ENCODE measurements at regions not wholly inside any gene's neighbourhood (a gene's known extent, or its start where the extent isn't known, plus 50 kb on each side); places are given as distances from the start of the nearest gene placed in this dataset.

DNA sequence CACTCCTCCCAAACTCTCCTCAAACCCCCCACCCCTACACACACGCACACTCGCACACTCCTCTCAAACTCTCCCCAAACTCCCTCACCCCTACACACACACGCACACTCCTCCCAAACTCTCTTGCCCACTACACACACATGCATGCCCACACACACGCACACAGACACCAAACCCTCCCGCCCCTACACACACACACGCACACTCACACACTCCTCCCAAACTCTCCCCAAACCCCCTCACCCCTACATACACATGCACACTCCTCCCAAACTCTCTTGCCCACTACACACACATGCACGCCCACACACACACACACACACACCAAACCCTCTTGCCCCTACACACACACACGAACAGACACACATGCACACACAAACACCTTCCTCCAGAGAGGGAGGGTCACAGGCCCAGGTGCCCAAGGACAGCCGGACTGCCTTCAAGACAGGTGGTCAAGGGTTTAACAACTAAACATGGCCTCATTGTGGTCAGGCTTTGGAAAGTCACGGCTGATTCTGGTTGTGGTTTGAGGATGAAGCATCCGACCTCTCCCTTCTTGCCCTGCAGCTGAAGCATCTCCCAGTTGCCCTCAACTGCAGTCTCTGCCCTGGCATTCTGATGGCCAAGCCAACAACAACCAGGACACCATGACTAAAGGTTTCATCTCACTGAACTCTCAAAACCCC is 72.3 kb upstream of the SNTG2 start:
- no peak overlapping the region for H3K27ac ChIP-seq (ENCODE audit: insufficient read depth, low read length)
- H3K4me1 ChIP-seq (ENCODE audit: control insufficient read depth, extremely low read depth, insufficient read depth, low read length), result no peaks in the 10 kb centered on the region
- H3K36me3 ChIP-seq (ENCODE audit: control insufficient read depth, insufficient read depth, low read length), result no peaks in the 10 kb centered on the region
- H3K9me3 ChIP-seq (ENCODE audit: control insufficient read depth, insufficient read depth, low read depth, low read length), result no peaks in the 10 kb centered on the region
- no peaks in the 10 kb centered on the region for H3K79me2 ChIP-seq (ENCODE audit: control insufficient read depth, insufficient read depth, low read length)
- DNase-seq (ENCODE audit: low read depth in 2 of 2), result no peak
- no peak overlapping the region for H2AFZ ChIP-seq (ENCODE audit: low read length)
- no peak overlapping the region for H3K9ac ChIP-seq (ENCODE audit: insufficient read depth, low read length)
- TF ChIP-seq, protein P1, sequence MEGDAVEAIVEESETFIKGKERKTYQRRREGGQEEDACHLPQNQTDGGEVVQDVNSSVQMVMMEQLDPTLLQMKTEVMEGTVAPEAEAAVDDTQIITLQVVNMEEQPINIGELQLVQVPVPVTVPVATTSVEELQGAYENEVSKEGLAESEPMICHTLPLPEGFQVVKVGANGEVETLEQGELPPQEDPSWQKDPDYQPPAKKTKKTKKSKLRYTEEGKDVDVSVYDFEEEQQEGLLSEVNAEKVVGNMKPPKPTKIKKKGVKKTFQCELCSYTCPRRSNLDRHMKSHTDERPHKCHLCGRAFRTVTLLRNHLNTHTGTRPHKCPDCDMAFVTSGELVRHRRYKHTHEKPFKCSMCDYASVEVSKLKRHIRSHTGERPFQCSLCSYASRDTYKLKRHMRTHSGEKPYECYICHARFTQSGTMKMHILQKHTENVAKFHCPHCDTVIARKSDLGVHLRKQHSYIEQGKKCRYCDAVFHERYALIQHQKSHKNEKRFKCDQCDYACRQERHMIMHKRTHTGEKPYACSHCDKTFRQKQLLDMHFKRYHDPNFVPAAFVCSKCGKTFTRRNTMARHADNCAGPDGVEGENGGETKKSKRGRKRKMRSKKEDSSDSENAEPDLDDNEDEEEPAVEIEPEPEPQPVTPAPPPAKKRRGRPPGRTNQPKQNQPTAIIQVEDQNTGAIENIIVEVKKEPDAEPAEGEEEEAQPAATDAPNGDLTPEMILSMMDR (conservative IDR thresholded peaks at IDR 0.05 in 1 of 2, IDR thresholded peaks at IDR 0.05 in 1 of 2; ENCODE audit: low read depth in 1 of 2, low read length in 2 of 2), result no peak
- no peak for TF ChIP-seq EZH2 (IDR thresholded peaks at IDR 0.05; ENCODE audit: low read length, missing control alignments)
- no peaks in the 10 kb centered on the region for H3K27me3 ChIP-seq (ENCODE audit: control insufficient read depth, insufficient read depth, low read length)
- H3K4me2 ChIP-seq (ENCODE audit: extremely low read depth, insufficient read depth, low read length), result no peak overlapping the region
- no peak overlapping the region for H3K4me3 ChIP-seq (replicated peaks in 1 of 4; ENCODE audit: control extremely low read depth in 1 of 4, insufficient read depth in 1 of 4, low read depth in 3 of 4, low read length in 4 of 4)
- H4K20me1 ChIP-seq (ENCODE audit: control insufficient read depth, extremely low read depth, insufficient read depth, low read length), result no peaks in the 10 kb centered on the region

DNA sequence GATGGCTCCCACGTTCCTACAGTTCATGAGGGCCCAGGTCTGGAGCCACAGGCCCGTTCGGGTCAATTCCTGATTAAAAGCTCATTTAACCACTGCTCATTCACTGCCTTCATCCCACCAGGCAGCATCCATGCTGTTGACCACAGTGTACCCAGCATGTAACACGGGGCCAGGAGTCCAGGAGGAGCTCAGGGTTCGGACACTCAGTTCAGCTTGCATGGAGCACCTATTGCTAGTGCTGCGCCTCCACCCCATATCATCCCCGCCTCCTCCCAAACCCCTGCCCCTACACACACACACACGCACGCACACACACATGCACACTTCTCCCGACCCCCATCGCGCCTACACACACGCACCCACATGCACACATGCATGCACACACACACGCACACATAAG is 72.9 kb upstream of the SNTG2 start:
- no peak overlapping the region for H3K9ac ChIP-seq (ENCODE audit: insufficient read depth, low read length)
- no peaks in the 10 kb centered on the region for H3K9me3 ChIP-seq (ENCODE audit: control insufficient read depth, insufficient read depth, low read depth, low read length)
- no peak overlapping the region for H3K4me3 ChIP-seq (replicated peaks in 1 of 4; ENCODE audit: control extremely low read depth in 1 of 4, insufficient read depth in 1 of 4, low read depth in 3 of 4, low read length in 4 of 4)
- no peak overlapping the region for H2AFZ ChIP-seq (ENCODE audit: low read length)
- H3K27me3 ChIP-seq (ENCODE audit: control insufficient read depth, insufficient read depth, low read length), result no peaks in the 10 kb centered on the region
- no peaks in the 10 kb centered on the region for H3K4me1 ChIP-seq (ENCODE audit: control insufficient read depth, extremely low read depth, insufficient read depth, low read length)
- no peaks in the 10 kb centered on the region for H3K36me3 ChIP-seq (ENCODE audit: control insufficient read depth, insufficient read depth, low read length)
- H3K4me2 ChIP-seq (ENCODE audit: extremely low read depth, insufficient read depth, low read length), result no peak overlapping the region
- no peak for TF ChIP-seq EZH2 (IDR thresholded peaks at IDR 0.05; ENCODE audit: low read length, missing control alignments)
- TF ChIP-seq, protein P1 (conservative IDR thresholded peaks at IDR 0.05 in 1 of 2, IDR thresholded peaks at IDR 0.05 in 1 of 2; ENCODE audit: low read depth in 1 of 2, low read length in 2 of 2), result no peak
- no peaks in the 10 kb centered on the region for H4K20me1 ChIP-seq (ENCODE audit: control insufficient read depth, extremely low read depth, insufficient read depth, low read length)
- H3K27ac ChIP-seq (ENCODE audit: insufficient read depth, low read length), result no peak overlapping the region
- no peak for DNase-seq (ENCODE audit: low read depth in 2 of 2)
- H3K79me2 ChIP-seq (ENCODE audit: control insufficient read depth, insufficient read depth, low read length), result no peaks in the 10 kb centered on the region

DNA sequence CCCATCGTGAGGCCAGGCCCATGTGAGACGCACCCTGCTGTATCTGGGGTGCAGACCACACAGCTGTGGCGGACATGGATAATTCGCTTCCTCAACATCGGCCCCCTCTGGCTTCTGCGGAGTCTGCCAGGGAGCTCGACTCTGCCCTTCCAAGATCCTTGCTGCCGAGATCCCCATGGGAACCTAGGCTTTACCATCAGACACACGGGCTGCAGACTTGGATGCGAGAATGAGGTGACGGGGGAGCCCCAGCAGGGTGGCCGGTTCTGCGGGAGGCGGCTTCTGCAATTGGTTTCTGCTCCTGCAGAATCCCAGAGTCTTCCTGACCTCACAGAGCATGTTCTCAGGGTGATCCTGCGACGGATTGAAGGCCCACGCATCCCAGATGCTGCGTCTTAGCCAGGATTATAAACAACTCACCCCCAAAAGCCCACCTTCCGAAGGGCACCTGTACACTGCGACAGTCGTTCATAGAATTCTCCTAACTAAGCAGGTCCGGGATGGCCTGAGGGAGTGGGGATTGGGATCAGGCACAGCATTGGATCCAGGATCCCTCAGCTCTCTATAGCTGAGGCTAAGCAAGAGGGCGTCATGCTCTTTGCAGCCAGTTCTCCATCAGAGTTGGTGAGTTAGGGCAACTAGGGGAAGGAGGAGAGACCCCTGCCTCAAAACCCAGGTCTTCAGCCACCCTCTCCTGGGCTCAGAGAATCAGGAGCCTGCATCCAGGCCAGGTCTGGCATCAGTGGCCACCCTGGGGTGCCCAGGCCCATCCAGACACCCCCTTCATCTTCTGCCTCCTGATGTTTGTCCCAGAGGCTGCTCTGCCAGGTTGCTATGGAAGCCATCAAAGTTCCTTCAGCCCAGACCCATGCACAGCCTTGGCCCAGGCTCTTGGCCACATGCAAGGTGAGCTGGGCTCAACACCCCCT is 74.7 kb upstream of the SNTG2 start:
- H3K36me3 ChIP-seq (ENCODE audit: control insufficient read depth, insufficient read depth, low read length), result no peaks in the 10 kb centered on the region
- H3K4me1 ChIP-seq (ENCODE audit: control insufficient read depth, extremely low read depth, insufficient read depth, low read length), result no peaks in the 10 kb centered on the region
- no peak overlapping the region for H3K27ac ChIP-seq (ENCODE audit: insufficient read depth, low read length)
- H3K27me3 ChIP-seq (ENCODE audit: control insufficient read depth, insufficient read depth, low read length), result no peaks in the 10 kb centered on the region
- no peak for DNase-seq (ENCODE audit: low read depth in 2 of 2)
- no peak for TF ChIP-seq EZH2 (IDR thresholded peaks at IDR 0.05; ENCODE audit: low read length, missing control alignments)
- TF ChIP-seq, protein P1 (conservative IDR thresholded peaks at IDR 0.05 in 1 of 2, IDR thresholded peaks at IDR 0.05 in 1 of 2; ENCODE audit: low read depth in 1 of 2, low read length in 2 of 2), result no peak
- H3K4me3 ChIP-seq (replicated peaks in 1 of 4; ENCODE audit: control extremely low read depth in 1 of 4, insufficient read depth in 1 of 4, low read depth in 3 of 4, low read length in 4 of 4), result no peak overlapping the region
- no peaks in the 10 kb centered on the region for H3K9me3 ChIP-seq (ENCODE audit: control insufficient read depth, insufficient read depth, low read depth, low read length)
- H3K9ac ChIP-seq (ENCODE audit: insufficient read depth, low read length), result no peak overlapping the region
- no peak overlapping the region for H3K4me2 ChIP-seq (ENCODE audit: extremely low read depth, insufficient read depth, low read length)
- H2AFZ ChIP-seq (ENCODE audit: low read length), result no peak overlapping the region
- no peaks in the 10 kb centered on the region for H3K79me2 ChIP-seq (ENCODE audit: control insufficient read depth, insufficient read depth, low read length)
- no peaks in the 10 kb centered on the region for H4K20me1 ChIP-seq (ENCODE audit: control insufficient read depth, extremely low read depth, insufficient read depth, low read length)

Measured in fibroblast of lung (primary cell).